GM21423 (cell line): ENCODE measurements at regions not wholly inside any gene's neighbourhood (a gene's known extent, or its start where the extent isn't known, plus 50 kb on each side); places are given as distances from the start of the nearest gene placed in this dataset.
"Not testable (repeated sequence)": the region's sequence is repeated elsewhere in the genome, so short reads cannot be mapped to it uniquely, and the experiment has no call there.

ENCODE experiments used
- ATAC-seq: cut with Tn5 transposase; IDR thresholded peaks from one replicate; pipeline ENCODE4 v1.9.1; 2021; ENCODE audit warnings: mild to moderate bottlenecking, moderate library complexity; ENCODE audit not compliant: unreplicated experiment

DNA sequence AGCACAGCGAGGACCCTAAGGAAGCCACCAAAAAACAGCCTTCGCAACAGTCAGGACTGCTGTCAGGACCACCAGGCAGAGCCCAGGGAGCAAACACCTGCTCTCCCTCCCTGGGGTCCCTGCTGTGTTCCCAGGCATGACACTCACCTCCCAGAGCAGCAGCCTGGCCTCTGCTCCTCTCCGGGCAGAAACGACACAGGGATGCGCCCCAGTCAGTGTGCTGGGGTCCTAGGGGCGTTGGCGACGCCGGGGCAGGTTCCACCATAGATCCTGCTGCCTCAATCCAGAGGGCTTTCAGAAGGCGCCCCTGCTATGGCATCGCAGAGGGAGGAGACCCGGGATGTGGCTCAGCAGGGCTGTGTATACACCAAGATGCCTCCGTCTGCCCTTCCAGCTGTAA is 169.7 kb upstream of the FOXD4L5 start:
- not testable (repeated sequence) for ATAC-seq

DNA sequence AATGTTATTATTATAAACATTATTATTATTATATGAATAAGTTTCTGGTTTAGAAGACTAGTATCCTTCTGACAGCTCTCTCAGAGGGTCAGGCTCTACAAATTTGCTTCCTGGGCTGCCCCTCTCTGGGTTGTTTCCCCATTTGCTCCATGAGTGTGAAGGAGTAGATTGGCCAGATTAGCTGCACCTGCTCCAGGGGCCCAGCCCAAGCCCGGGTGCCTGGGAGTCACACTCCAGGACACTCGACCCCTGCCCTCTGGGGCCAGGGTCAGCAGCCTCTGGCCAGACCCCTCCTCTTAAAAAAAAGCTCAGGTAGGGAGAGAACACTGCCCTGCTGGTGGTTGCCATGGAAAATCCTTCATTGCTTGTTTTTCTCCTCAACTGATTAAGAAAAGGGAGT is 169.0 kb upstream of the FOXD4L5 start:
- ATAC-seq: not testable (repeated sequence)

DNA sequence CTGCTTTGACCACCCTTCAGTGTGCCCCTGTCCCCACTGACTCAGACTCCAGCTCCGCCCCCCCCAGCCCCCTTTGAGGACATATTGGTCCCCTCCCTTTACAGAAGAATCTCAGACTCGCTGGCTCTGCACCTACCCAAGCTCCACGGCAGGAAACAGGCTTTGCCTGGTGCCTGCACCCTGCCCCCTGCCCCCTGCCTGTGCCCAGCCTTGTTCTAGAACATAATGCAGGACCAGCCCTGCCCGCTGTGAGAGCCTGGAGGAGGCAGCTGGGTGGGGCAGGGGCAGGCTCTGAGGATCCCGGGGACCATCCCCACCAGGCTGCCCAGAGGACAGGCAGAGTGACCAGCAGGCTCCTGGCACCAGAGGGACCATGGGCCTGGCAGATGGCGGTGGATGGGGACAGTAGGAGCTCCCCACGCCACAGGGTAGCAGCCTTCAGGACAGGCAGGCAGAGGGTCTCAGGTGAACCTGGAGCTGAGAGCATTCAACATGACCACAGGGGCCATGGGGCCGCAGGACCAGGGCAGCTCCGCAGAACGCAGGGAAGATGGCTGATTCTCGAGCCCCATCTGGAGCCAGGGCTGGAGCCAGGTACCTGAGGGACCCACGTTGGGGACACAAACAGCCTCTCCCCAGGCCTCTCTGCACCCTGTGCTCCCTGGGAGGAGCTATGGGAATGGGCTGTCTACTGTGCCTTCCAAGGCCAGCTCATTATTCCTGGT is 165.0 kb upstream of the FOXD4L5 start:
- ATAC-seq: not testable (repeated sequence)

DNA sequence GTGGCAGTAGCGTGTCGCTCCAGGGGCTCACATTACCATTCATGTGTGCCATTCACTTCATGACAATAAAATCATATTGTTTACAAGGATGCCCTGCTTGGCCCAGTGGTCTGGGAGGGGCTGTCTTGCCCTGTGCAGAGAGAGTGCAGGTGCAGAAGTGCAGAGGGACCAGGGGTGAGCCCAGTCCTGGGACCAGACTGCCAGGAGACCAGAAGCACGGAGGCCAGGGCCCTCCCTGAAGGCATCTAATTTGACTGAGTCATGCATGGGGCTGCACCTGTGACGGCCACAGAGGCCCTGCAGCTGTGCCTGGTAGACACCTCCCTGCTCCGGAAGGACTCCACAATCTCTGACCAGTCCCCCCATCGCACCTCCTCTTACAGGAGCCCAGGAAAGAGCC is 164.4 kb upstream of the FOXD4L5 start:
- ATAC-seq: no peak

DNA sequence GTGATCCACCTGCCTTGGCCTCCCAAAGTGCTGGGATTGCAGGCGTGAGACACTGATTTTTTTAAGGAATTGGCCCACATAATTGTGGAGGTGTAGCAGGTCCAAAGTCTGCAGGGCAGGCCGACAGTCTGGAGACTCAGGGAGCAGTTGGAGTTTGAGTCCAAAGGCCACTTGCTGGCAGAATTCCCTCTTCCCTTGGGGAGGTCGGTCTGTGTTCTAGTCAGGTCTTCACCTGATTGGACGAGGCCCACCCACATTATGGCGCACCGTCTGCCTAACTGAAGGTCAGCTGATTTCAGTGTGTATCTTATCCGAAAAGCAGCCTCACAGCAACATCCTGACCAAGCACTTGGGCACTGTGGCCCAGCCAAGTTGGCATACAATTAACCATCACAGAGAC is 162.1 kb upstream of the FOXD4L5 start:
- not testable (repeated sequence) for ATAC-seq

DNA sequence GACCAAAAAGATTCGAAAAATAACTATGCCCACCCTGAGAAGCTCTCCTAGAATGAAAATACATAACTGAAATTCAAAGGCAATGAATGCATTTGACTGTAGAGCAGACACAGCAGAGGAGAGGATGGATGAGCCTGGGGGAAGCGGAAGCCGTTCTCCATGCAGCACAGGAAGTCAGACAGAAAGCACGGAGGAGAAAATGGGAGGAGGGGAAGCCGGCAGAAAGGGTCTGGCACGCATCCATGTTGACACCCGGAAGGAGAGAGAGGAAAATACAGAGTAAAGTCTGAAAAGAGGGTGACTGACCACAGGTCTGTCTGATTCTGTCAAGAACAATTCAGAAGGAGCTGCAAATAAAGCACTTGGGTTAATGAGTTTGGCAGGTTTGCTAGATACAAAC is 161.0 kb upstream of the FOXD4L5 start:
- ATAC-seq: not testable (repeated sequence)

DNA sequence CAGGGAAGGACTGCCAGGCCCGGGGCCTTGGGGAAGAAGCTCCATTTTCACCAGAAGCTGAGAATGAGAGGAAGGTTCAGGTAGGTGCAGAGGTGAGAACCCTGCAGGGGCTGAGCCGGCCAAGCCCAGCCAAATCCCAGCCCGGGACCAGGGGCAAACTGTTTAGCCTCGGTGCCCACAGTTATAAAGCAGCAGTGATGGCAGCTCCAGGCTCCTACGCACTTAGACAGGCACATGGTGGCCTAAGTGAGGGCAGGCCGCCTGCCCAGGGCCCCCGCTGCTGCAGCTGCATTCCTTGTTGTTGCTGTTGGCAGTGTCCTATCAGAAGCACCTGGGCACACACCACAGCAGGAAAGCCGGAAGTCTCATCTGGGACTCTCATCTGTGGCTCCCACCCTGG is 159.9 kb upstream of the FOXD4L5 start:
- ATAC-seq: no peak

DNA sequence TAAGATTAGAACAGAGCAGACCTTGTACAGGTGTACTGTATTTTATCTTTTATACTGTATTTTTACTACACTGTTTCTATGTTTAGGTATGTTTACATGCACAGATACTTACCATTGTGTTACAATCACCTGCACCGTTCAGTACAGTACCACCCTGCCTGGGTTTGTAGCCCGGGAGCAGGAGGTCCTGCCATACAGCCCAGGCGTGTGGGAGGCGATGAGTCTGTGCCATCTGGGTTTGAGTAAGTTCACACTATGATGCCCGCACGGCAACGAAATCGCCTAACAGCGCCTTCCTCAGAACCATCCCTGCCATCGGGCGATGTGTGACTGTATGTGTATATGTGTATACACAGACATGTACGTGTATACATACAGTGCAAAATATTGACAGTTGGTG is 157.1 kb upstream of the FOXD4L5 start:
- ATAC-seq: not testable (repeated sequence)

DNA sequence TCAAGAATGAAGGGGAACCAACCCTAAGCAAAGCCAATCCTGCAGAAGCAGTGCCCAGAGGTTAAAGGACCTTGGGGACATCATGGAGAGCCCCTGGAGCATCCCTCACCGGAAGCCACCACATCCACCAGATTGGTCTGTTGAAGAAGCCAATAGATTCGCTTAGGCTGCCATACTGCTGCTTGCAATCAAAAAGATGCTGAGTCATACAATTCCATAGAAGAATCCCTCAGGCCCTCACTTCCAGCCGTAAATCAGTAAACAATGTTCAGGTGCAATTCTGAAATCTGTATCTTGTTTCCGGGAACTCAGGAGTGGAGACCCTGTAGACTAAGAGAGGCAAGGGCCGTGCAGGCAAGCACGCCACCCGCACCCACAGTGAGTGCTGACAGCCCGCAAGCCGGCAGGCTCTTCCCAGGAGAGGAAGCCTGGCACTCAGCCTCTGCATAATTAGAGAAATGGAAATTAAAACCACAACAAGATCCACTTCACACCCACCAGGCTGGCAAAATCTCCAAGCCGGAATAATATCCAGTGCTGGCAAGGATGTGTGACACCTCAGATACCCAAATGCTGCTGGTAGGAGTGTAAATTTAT is 156.4 kb upstream of the FOXD4L5 start:
- not testable (repeated sequence) for ATAC-seq

DNA sequence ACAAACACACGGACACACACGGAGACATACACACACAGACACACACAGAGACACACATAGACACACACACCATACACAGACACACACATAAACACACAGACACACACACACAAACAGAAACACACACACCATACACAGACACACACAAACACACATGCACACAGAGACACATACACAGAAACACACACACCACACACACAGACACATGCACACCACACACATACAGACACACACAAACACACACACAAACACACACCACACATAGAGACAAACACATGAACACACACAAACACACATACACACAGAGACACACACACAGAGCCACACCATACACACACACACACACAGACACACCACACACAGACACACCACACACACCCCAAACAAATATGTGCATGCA is 152.7 kb upstream of the FOXD4L5 start:
- ATAC-seq: no peak

DNA sequence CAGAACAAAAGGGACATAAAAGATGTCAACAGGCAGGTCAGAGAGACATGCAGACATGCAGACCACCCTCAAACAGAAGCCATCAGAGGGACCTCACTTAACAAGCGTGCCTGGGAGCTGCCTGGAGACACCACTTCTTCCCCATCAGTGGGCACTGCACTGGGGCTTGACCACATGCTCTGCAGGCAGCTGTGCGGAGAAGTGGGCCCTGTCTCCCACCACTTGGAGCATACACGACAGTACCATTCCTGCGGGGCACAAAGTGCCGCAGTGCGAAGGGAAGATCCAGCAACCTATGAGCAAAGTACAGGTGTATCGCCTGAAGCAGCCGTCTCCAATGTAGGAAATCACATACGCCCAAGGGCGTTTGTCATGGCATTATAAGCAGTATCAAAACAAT is 150.5 kb upstream of the FOXD4L5 start:
- no peak for ATAC-seq

DNA sequence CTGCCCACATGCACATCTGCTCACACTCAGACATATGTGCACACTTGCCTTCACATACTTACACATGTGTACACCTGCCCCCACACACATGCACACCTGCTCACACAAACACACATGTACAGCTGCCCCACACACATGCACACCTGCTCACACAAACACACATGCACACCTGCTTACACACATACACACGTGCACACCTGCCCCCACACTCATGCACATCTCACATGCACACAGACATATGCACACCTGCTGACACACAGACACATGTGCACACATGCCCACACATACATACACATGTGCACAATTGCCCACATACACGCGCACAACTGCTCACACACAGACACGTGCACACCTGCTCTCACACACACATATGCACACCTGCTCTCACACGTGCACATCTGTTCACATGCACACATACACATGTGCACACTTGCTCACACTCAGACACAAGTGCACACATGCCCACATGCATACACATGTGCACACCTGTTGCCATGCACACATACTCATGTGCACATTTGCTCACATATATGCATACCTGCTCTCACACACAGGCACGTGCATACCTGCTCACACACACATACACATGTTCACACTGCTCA is 147.8 kb upstream of the FOXD4L5 start:
- ATAC-seq: no peak

DNA sequence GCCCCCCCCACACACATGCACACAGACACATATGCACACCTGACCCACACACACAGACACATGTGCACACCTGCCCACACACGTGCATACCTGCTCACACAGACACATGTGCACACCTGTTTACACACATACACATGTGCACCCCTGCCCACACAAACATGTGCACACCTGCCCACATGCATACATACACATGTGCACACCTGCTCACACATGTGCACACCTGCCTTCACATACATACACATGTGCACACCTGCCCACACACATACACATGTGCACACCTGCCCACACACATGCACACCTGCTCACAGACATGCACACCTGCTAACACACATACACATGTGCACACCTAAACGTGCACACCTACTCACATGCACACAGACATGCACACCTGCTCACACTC is 147.0 kb upstream of the FOXD4L5 start:
- no peak for ATAC-seq

DNA sequence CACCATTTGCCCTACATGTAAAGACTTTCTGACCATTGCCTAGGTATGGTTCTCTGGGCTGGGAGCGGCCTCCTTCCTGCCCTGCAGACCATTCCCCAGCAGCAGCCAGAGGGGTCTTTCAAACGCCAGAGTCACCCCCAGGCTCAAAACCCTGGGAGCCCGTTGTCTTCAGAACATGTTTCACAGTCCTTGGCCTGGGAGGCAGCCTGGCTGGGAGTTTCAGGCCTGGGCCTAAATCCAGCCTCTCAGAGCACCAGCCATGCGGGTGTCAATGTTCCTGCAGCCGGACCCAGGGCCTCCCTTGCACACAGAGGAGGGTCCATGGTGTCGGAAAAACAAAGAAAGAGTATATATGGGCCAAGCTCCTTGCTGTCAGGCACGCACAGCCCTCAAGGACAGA is 145.2 kb upstream of the FOXD4L5 start:
- no peak for ATAC-seq

DNA sequence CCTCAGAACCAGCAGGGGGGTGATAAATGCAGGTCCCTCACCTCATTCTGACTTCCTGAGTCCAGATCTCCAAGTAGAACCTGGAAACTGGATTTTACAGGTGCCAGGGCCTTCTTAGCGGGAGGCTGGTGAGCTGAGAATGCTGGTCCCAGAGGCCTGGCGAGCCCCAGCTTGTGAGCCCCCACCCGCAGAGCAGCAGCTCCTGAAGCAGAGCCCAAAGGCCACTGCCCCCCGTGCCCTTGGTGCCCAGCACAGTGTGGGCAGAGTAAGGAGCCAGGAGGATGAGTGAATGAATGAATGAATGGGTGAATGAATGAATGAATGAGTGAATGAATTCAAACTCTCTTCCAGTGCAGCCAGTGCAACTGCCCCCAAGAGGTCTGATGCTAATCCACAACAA is 142.4 kb upstream of the FOXD4L5 start:
- not testable (repeated sequence) for ATAC-seq

DNA sequence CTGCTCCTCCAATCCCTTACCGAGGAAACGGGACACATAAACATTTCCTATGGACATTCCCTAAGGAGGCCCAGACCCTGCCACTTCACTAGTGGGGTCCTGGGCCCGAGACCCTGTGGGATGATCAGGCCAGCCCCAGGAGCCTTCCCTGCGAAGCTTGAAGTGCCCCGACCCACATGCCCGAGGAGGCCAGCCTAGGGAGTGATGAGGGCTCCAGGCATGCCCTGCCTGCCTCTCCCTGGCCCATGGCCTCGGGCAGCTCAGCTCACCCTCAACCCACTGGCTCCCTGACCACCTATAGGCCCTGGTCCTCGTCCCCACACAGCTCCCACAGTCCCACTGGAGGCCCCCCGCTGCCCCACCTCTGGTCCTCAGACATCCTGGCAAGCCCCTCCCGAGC is 141.8 kb upstream of the FOXD4L5 start:
- not testable (repeated sequence) for ATAC-seq

DNA sequence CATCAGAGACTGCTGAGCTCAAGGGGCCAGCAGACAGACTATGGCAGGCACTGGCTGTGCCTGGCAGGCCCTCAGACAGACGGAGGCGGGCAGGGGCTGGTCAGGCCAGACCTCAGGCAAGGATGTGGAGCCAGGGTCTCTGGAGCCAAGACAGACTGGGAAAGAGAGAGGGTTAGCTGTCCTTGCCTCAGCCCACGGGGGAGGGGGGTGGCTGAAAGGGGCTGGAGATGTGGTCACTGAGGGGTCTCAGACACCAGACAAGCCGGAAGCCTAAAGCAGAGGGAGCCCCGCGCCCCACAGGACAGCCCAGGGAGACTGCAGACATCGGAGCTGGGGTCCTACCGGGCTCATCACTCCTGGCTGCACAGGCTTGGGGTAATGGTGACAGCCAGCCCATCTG is 141.2 kb upstream of the FOXD4L5 start:
- no peak for ATAC-seq

DNA sequence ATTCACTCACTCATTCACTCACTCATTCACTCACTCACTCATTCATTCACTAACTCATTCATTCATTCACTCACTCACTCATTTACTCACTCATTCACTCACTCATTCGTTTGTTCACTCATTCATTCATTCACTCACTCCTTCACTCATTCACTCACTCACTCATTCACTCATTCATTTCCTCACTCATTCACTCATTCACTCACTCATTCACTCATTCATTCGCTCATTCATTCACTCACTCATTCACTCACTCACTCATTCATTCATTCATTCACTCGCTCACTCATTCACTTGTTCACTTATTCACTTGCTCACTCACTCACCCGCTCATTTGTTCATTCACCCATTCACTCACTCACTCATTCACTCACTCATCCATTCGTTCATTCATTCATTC is 140.2 kb upstream of the FOXD4L5 start:
- not testable (repeated sequence) for ATAC-seq

DNA sequence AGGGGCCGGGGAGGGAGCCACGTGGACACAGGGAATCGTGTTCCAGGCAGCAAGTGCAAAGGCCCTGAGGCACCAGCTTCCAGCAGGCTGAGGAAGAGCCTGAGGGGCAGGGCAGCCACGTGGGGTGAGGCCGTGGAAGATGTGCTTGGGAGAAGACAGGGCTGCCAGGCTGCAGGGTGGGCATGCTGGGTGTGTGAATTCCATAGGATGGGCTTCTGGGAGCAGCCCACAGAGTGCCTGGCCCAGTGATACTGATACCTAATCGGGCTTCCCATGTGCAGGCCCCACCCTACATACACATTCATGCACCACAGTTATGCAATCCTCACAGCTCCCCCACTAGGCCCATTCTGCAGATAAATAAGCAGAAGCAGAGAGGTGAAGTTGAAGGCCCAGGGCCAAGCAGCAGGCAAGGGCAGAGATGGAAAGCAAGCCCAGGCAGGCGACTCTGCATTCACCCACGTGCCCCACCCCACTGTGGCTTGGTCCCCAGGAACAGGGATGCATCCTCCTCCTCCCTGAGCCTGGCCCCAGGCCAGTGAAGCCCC is 139.5 kb upstream of the FOXD4L5 start:
- not testable (repeated sequence) for ATAC-seq

DNA sequence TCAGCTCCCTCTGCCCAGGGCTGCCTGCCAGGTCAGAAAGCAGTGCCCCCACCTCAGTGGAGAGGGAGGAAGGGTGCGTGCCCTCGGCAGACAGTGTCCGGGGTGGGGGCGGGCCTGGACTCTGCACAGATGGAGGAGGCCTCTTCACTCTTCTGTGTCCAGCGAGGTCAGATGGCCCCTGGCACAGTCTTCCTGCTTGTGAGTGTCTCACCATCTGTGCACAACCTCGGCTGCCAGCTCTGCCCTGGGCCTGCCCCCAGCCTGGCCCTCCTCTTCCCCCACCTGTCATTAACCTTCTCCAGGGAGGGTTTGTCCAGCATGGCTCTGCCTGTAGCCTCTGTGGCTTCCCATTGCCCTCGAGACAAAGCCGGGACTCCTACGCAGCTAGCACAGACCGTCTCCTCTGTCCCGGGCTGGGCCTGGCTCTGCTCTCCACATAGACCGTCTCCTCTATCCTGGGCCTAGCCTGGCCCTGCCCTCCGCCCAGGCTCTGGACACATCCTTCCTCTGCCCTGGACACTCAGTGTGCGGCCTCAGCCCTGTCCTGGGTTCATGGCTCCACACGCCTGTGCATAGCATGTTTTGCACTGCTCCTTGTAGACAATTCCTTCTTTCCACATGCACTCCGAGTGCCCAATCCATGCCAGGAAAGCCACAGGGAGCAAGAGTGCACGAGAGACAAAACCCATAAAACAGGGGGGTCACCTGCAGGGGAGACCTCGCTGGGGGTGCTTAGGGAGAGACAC is 138.9 kb upstream of the FOXD4L5 start:
- ATAC-seq: not testable (repeated sequence)

DNA sequence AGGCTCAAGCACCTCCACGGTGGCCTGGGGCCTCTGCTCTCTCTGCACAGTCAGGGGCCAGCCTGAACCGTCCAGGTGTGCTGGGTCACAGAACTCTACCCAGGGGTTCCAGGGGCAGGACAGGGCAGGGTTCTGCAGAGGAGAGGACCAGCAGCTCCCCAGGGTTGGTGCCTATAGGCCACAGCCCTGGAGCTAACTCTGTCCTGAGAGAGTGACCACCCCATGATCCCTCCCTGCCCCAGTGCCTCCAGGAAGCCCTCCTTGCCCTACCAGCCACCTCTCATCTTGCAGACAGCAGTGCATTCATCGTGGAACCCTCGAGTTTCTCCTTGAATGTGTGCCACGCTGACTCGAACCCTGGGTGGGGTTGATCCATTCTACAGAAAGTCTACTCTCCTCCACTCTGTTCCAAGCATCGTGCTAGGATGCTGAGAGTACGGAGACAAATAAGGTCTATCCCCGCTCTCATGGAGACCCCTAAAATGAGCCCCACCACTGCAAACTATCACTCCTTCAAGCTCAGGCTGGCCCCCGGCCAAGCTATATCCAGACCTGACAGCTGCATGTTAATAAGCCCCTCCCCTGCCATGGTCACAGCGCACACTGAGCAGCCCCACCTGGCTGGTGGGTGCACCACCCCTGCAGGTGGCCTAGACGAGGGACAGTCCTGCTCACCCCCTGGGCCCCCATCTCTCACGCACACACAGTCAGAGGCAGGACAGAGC is 138.1 kb upstream of the FOXD4L5 start:
- ATAC-seq: not testable (repeated sequence)
